SK-N-SH (cell line): ENCODE measurements at regions not wholly inside any gene's neighbourhood (a gene's known extent, or its start where the extent isn't known, plus 50 kb on each side); places are given as distances from the start of the nearest gene placed in this dataset.

Experiments used
- CTCF ChIA-PET: fragments of 300-600, 350-600 bp; formaldehyde crosslinking; extraction: SDS; loops from one replicate; lab custom pipeline; 2021; lab: Yijun Ruan, JAX
- POLR2A ChIA-PET: fragments of 350-600 bp; sonication (Branson Sonifier 250); formaldehyde crosslinking; extraction: SDS; loops from one replicate; lab custom pipeline; 2020; ENCODE audit warnings: antibody characterized with exemption, inconsistent platforms; lab: Yijun Ruan, JAX
- DNase-seq: peaks from one replicate; pipeline ENCODE4 v3.0.0; 2012
- H2AFZ ChIP-seq: fragments of 200-600 bp; sonication (generic); 2 replicates; pipeline ENCODE4 v1.8.1; 2016; ENCODE audit warnings: antibody characterized with exemption, mild to moderate bottlenecking, low read depth
- H3F3A ChIP-seq: fragments of 200-600 bp; sonication (generic); replicated peaks from 2 replicates; pipeline ENCODE3; 2016; ENCODE audit warnings: antibody characterized with exemption, mild to moderate bottlenecking; ENCODE audit not compliant: insufficient read depth
- H3K27ac ChIP-seq, 2 experiments: fragments of 200-500 bp in 1 of 2; fragments of 200-600 bp in 1 of 2; sonication (Bioruptor generic) in 1 of 2; sonication (generic), shearing (Covaris generic) in 1 of 2; 2 replicates each; pipeline versions ENCODE4 v1.5.1 to v1.6.1; 2014 to 2016; ENCODE audit warnings: low read depth in 2 of 2, inconsistent platforms in 1 of 2, low read length in 1 of 2, mild to moderate bottlenecking in 1 of 2, mixed read lengths in 1 of 2
- H3K27me3 ChIP-seq: fragments of 200-600 bp; sonication (generic), shearing (Covaris generic); 2 replicates; pipeline ENCODE4 v1.6.1; 2016; ENCODE audit warnings: mixed run types; ENCODE audit not compliant: insufficient read depth
- H3K36me3 ChIP-seq, 2 experiments: fragments of 200-500 bp in 1 of 2; fragments of 200-600 bp in 1 of 2; sonication (Bioruptor generic) in 1 of 2; sonication (generic) in 1 of 2; replicated peaks in 1 of 2; 2 replicates each; pipeline versions ENCODE3 to v1.5.1; 2014 to 2016; ENCODE audit warnings: low read length in 1 of 2, mild to moderate bottlenecking in 1 of 2; ENCODE audit not compliant: insufficient read depth in 2 of 2, control insufficient read depth in 1 of 2
- H3K4me1 ChIP-seq, 2 experiments: fragments of 200-500 bp in 1 of 2; fragments of 200-600 bp in 1 of 2; sonication (Bioruptor generic) in 1 of 2; sonication (generic), shearing (Covaris generic) in 1 of 2; 2 replicates each; pipeline versions ENCODE4 v1.5.1 to v1.6.1; 2014 to 2016; ENCODE audit warnings: low read depth in 1 of 2, low read length in 1 of 2, mixed run types in 1 of 2; ENCODE audit not compliant: insufficient read depth in 2 of 2, control insufficient read depth in 1 of 2
- H3K4me2 ChIP-seq: fragments of 200-600 bp; sonication (generic), shearing (Covaris generic); 2 replicates; pipeline ENCODE4 v1.6.1; 2017; ENCODE audit warnings: mixed run types
- H3K4me3 ChIP-seq, 2 experiments: fragments of 200-500 bp in 1 of 2; fragments of 200-600 bp in 1 of 2; sonication (Bioruptor generic) in 1 of 2; sonication (generic), shearing (Covaris generic) in 1 of 2; 2 replicates each; pipeline versions ENCODE4 v1.5.1 to v1.8.1; 2014 to 2016; ENCODE audit warnings: low read depth in 2 of 2, inconsistent platforms in 1 of 2, low read length in 1 of 2, mild to moderate bottlenecking in 1 of 2, mixed read lengths in 1 of 2, moderate library complexity in 1 of 2
- H3K79me2 ChIP-seq: fragments of 200-600 bp; sonication (generic); 2 replicates; pipeline ENCODE4 v1.8.1; 2017; ENCODE audit warnings: mild to moderate bottlenecking; ENCODE audit not compliant: insufficient read depth
- H3K9ac ChIP-seq: fragments of 200-600 bp; sonication (generic); 2 replicates; pipeline ENCODE4 v1.6.1; 2017; ENCODE audit warnings: mixed run types
- H3K9me2 ChIP-seq: fragments of 200-600 bp; sonication (generic); 2 replicates; pipeline ENCODE4 v1.6.1; 2017; ENCODE audit warnings: mixed run types
- H3K9me3 ChIP-seq: fragments of 200-600 bp; sonication (generic); 2 replicates; pipeline ENCODE4 v1.6.1; 2017; ENCODE audit warnings: mixed run types, mild to moderate bottlenecking, moderate library complexity
- H4K20me1 ChIP-seq: fragments of 200-600 bp; sonication (generic); 2 replicates; pipeline ENCODE4 v1.6.1; 2017; ENCODE audit warnings: mild to moderate bottlenecking, mixed run types; ENCODE audit not compliant: insufficient read depth
- EZH2phosphoT487 ChIP-seq: fragments of 200-600 bp; sonication (generic); IDR thresholded peaks from 2 replicates; pipeline ENCODE4 v1.6.1; 2017; ENCODE audit warnings: low read depth, mixed run types, mild to moderate bottlenecking, antibody characterized with exemption, moderate library complexity, borderline replicate concordance
- FOSL2 ChIP-seq: IDR thresholded peaks from 2 replicates; pipeline ENCODE4 v1.4.0; 2012; ENCODE audit warnings: low read depth, mild to moderate bottlenecking, moderate library complexity, borderline replicate concordance
- FOXJ3 ChIP-seq: sonication (generic); formaldehyde crosslinking; IDR thresholded peaks from 2 replicates; pipeline ENCODE4 v1.5.1; 2020; ENCODE audit warnings: mild to moderate bottlenecking, missing genetic modification reagents
- FOXM1 ChIP-seq: IDR thresholded peaks from 2 replicates; pipeline ENCODE4 v1.4.0; 2012; ENCODE audit warnings: low read depth, mild to moderate bottlenecking
- GABPA ChIP-seq: IDR thresholded peaks from 2 replicates; pipeline ENCODE4 v1.4.0; 2012; ENCODE audit warnings: low read depth, mild to moderate bottlenecking
- MEF2A ChIP-seq: IDR thresholded peaks from 2 replicates; pipeline ENCODE4 v1.4.0; 2012; ENCODE audit warnings: low read depth, borderline replicate concordance
- MXI1 ChIP-seq: IDR thresholded peaks from 2 replicates; pipeline ENCODE4 v1.6.1; 2012; ENCODE audit warnings: mild to moderate bottlenecking, low read depth, low read length, improper control_type of control experiment
- POLR2AphosphoS5 ChIP-seq: IDR thresholded peaks from 2 replicates; pipeline ENCODE4 v1.6.1; 2012; ENCODE audit warnings: low read depth, low read length
- RAD21 ChIP-seq: IDR thresholded peaks from 2 replicates; pipeline ENCODE4 v1.6.1; 2012; ENCODE audit warnings: mild to moderate bottlenecking, low read length
- RCOR1 ChIP-seq: fragments of 150-350 bp; IDR thresholded peaks from 2 replicates; pipeline ENCODE4 v1.6.1; 2017; ENCODE audit warnings: antibody characterized with exemption, low read length
- RFX5 ChIP-seq: IDR thresholded peaks from 2 replicates; pipeline ENCODE4 v1.6.1; 2012; ENCODE audit warnings: mild to moderate bottlenecking, improper control_type of control experiment, low read length
- SIN3A ChIP-seq: IDR thresholded peaks from 2 replicates; pipeline ENCODE4 v1.6.1; 2012; ENCODE audit warnings: low read depth, mild to moderate bottlenecking, low read length, moderate library complexity, borderline replicate concordance
- SMC3 ChIP-seq: IDR thresholded peaks from 2 replicates; pipeline ENCODE4 v1.6.1; 2012; ENCODE audit warnings: low read depth, low read length, improper control_type of control experiment
- TAF1 ChIP-seq: IDR thresholded peaks from 2 replicates; pipeline ENCODE4 v1.6.1; 2012; ENCODE audit warnings: low read depth, mild to moderate bottlenecking, low read length, moderate library complexity, borderline replicate concordance
- TCF12 ChIP-seq: IDR thresholded peaks from 2 replicates; pipeline ENCODE4 v1.4.0; 2012
- TEAD4 ChIP-seq: IDR thresholded peaks from 2 replicates; pipeline ENCODE4 v1.4.0; 2012; ENCODE audit warnings: mild to moderate bottlenecking, borderline replicate concordance; ENCODE audit not compliant: insufficient read depth
- WGBS: methylation state at CpG from one replicate; pipeline ENCODE4 v1.1.6; 2017; ENCODE audit warnings: low lambda C conversion rate; 5-methylcytosine and 5-hydroxymethylcytosine counted together
- TF ChIP-seq, protein P1 (sequence below): fragments of 200-600 bp; sonication (generic); IDR thresholded peaks from 2 replicates; pipeline ENCODE4 v1.6.1; 2017; ENCODE audit warnings: antibody characterized with exemption, mild to moderate bottlenecking, moderate library complexity
- TF ChIP-seq, protein P2 (sequence below): fragments of 150-350 bp; IDR thresholded peaks from 2 replicates; pipeline ENCODE4 v1.6.1; 2016; ENCODE audit warnings: mild to moderate bottlenecking, low read depth, low read length
- TF ChIP-seq, protein P3 (sequence below): IDR thresholded peaks from 2 replicates; pipeline ENCODE4; 2012
- TF ChIP-seq, protein P4 (sequence below): fragments of 150-350 bp; IDR thresholded peaks from 2 replicates; pipeline ENCODE4 v1.6.1; 2017; ENCODE audit warnings: antibody characterized with exemption, low read length, low read depth, borderline replicate concordance

DNA sequence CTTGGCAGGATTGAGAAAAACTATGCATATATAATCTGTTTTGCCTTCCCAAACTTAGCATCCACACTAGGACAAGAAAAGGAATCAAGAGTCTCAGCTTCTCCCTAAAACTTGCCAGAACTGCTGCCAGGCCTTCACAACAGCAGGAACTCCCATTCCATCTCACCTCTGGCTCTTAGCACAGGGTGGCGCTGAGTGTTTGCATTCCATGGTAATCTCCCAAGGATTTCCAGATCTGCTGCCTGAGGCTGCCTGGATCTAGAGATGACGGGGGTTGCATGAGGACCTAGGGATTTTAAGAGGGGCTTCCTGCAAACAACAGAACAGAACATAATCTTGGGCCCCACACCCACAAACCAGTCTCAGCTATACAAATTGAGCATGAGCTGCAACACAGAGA is 87.1 kb upstream of the OPCML start:
- WGBS: 29% methylated on average over 2 of the region's 2 CpGs
- Histone ChIP-seq H3K9me2 (no peaks in the 10 kb centered on the region), H3K27ac (no peak overlapping the region), H3K4me2 (no peak overlapping the region), H3K9ac (no peak overlapping the region), H3K9me3 (peaks cover 6% of the 10 kb centered on the region; the same call in 1 of the 2 replicates), H3K4me1 (no peaks in the 10 kb centered on the region), H4K20me1 (no peaks in the 10 kb centered on the region), H2AFZ (no peak overlapping the region), H3K36me3 (no peaks in the 10 kb centered on the region), H3K79me2 (no peaks in the 10 kb centered on the region), H3F3A (no peaks in the 10 kb centered on the region), H3K27me3 (no peaks in the 10 kb centered on the region), H3K4me3 (no peak overlapping the region)
- ChIA-PET CTCF (interaction anchor here (0.9 to 1.1 kb wide), 3 partner anchors 12 to 485 kb away, joined by 3 read pairs; no protein-coding TSS in a partner anchor), POLR2A (no interaction called here)
- no peak for DNase-seq
- no peak for TF ChIP-seq RCOR1
- TF ChIP-seq, protein P1, sequence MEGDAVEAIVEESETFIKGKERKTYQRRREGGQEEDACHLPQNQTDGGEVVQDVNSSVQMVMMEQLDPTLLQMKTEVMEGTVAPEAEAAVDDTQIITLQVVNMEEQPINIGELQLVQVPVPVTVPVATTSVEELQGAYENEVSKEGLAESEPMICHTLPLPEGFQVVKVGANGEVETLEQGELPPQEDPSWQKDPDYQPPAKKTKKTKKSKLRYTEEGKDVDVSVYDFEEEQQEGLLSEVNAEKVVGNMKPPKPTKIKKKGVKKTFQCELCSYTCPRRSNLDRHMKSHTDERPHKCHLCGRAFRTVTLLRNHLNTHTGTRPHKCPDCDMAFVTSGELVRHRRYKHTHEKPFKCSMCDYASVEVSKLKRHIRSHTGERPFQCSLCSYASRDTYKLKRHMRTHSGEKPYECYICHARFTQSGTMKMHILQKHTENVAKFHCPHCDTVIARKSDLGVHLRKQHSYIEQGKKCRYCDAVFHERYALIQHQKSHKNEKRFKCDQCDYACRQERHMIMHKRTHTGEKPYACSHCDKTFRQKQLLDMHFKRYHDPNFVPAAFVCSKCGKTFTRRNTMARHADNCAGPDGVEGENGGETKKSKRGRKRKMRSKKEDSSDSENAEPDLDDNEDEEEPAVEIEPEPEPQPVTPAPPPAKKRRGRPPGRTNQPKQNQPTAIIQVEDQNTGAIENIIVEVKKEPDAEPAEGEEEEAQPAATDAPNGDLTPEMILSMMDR: no peak
- no peak for TF ChIP-seq SIN3A
- no peak for TF ChIP-seq MEF2A
- no peak for TF ChIP-seq MXI1
- no peak for TF ChIP-seq GABPA
- TF ChIP-seq TCF12: no peak
- TF ChIP-seq EZH2phosphoT487: no peak
- TF ChIP-seq, protein P2, sequence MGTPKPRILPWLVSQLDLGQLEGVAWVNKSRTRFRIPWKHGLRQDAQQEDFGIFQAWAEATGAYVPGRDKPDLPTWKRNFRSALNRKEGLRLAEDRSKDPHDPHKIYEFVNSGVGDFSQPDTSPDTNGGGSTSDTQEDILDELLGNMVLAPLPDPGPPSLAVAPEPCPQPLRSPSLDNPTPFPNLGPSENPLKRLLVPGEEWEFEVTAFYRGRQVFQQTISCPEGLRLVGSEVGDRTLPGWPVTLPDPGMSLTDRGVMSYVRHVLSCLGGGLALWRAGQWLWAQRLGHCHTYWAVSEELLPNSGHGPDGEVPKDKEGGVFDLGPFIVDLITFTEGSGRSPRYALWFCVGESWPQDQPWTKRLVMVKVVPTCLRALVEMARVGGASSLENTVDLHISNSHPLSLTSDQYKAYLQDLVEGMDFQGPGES: no peak
- TF ChIP-seq TAF1: no peak
- TF ChIP-seq, protein P3, sequence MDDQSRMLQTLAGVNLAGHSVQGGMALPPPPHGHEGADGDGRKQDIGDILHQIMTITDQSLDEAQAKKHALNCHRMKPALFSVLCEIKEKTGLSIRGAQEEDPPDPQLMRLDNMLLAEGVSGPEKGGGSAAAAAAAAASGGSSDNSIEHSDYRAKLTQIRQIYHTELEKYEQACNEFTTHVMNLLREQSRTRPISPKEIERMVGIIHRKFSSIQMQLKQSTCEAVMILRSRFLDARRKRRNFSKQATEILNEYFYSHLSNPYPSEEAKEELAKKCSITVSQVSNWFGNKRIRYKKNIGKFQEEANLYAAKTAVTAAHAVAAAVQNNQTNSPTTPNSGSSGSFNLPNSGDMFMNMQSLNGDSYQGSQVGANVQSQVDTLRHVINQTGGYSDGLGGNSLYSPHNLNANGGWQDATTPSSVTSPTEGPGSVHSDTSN: no peak
- TF ChIP-seq SMC3: no peak
- TF ChIP-seq, protein P4, sequence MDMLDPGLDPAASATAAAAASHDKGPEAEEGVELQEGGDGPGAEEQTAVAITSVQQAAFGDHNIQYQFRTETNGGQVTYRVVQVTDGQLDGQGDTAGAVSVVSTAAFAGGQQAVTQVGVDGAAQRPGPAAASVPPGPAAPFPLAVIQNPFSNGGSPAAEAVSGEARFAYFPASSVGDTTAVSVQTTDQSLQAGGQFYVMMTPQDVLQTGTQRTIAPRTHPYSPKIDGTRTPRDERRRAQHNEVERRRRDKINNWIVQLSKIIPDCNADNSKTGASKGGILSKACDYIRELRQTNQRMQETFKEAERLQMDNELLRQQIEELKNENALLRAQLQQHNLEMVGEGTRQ: no peak
- TF ChIP-seq RAD21: no peak
- TF ChIP-seq FOSL2: no peak
- no peak for TF ChIP-seq FOXM1
- no peak for TF ChIP-seq RFX5
- no peak for TF ChIP-seq FOXJ3 (CRISPR knock-in tag)
- no peak for TF ChIP-seq TEAD4
- TF ChIP-seq POLR2AphosphoS5: no peak
